Stimulated activated CD4-positive, alpha-beta T cell treated with anti-CD3 and anti-CD28 coated beads, TNF-alpha, amount 100 ng/mL, for 1 hour (primary cell): ENCODE measurements at regions not wholly inside any gene's neighbourhood (a gene's known extent, or its start where the extent isn't known, plus 50 kb on each side); places are given as distances from the start of the nearest gene placed in this dataset.

Experiments used
- DNase-seq, 3 donors: peaks; one replicate each; pipeline ENCODE4 v3.0.0-alpha.2; 2020; ENCODE audit warnings: low read depth in 3 of 3, low spot score in 1 of 3

DNA sequence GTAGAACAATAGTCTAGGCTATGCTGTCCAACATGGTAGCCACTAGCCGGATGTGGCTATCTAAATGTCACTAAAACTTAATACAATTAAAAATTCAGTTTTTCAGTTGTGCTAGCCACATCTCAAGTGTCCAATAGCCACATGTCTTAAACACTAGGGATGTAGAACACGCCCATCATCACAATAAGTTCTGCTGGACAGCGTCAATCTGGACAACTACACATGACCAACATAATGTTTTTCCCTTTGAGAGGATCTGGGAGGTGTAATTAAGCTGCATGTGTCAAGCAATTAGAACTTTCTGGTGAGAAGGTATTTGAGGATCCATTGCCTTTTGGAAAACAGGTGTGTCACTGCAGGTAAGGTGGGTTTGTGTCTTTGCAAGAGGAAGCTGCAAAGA is 424.6 kb upstream of the WWC1 start:
- no peak for DNase-seq

- no peak for DNase-seq
Observed at GRCh38 chr5:167867281-167867680, 424.2 kb upstream of the WWC1 start.

DNA sequence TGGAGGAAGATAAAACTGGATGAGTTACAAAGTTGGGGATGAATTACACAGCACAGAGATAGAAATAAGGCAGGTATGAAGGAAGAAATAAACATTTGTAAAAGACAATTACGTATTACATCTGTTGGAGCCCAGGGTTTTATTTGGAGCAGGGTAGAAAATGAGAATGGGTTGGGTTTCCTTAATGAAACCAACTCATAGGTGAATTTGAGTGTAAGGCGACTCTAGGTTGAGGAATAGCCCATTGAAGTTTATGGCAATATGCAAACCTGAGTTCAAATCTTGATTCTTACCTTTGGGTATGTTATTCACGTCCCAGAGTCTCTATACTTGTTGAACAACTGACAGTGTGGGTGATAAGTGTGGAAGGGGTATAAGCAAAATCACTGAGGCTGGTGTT is 422.3 kb upstream of the WWC1 start:
- DNase-seq = no peak

GRCh38 chr5:167870055-167870454 is 421.4 kb upstream of the WWC1 start:
- no peak for DNase-seq

- DNase-seq = no peak
Observed at GRCh38 chr5:167871091-167871490, 420.4 kb upstream of the WWC1 start.

GRCh38 chr5:167872791-167873190 is 418.7 kb upstream of the WWC1 start:
- DNase-seq = no peak

DNA sequence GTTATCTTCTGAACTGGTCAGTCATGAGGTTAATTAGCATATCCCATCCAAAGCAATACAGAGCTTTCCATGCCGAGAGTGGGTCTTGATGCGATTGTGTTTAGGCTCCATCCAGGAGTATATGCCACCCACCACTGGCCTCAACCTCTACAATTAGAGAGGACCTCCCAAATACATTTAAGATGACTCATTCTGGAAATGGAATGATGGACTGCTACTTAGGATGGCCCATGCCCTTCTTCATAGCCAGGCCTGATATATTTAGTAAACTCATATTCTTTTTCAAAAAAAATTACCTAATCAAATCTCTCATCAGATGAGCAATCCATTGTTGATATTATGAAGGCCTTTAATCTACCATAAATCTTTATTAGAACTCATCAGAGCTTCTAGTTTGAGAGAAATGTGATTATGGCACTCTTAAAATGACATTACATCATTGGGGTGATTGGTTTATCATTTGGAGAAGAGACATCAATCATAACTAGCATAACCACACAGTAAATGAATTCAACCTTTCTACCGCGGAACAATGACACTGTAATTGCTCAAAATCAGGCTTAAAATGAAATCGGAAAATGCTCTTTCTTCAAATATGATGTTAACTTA is 414.2 kb upstream of the WWC1 start:
- DNase-seq = no peak

GRCh38 chr5:167877924-167878323 is 413.5 kb upstream of the WWC1 start:
- DNase-seq = no peak

- no peak for DNase-seq
Observed at GRCh38 chr5:167880420-167880819, 411.0 kb upstream of the WWC1 start.

GRCh38 chr5:167881041-167881440 is 410.4 kb upstream of the WWC1 start:
- DNase-seq = no peak

- no peak for DNase-seq
Observed at GRCh38 chr5:167886196-167886595, 405.2 kb upstream of the WWC1 start.

- DNase-seq = no peak
Observed at GRCh38 chr5:167888393-167888792, 403.1 kb upstream of the WWC1 start.

DNA sequence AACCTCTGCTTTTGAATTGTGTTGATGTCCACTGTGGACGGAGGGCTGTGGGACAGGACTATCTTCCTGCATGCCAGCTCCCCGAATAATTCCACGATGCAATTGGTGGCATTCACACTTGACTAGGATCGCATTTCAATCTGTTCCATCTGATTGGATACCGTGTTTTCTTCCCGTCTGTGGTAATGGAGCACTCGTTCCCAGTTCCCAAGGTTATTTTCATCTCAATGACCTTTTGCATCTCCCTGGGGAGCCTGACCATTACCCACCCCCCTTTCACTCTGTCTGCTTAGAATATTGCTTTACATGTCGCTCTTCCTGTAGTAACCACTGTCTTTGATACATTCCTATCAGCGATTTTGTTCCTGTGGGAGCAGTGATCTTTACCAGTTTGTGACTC is 402.2 kb upstream of the WWC1 start:
- DNase-seq = no peak

DNA sequence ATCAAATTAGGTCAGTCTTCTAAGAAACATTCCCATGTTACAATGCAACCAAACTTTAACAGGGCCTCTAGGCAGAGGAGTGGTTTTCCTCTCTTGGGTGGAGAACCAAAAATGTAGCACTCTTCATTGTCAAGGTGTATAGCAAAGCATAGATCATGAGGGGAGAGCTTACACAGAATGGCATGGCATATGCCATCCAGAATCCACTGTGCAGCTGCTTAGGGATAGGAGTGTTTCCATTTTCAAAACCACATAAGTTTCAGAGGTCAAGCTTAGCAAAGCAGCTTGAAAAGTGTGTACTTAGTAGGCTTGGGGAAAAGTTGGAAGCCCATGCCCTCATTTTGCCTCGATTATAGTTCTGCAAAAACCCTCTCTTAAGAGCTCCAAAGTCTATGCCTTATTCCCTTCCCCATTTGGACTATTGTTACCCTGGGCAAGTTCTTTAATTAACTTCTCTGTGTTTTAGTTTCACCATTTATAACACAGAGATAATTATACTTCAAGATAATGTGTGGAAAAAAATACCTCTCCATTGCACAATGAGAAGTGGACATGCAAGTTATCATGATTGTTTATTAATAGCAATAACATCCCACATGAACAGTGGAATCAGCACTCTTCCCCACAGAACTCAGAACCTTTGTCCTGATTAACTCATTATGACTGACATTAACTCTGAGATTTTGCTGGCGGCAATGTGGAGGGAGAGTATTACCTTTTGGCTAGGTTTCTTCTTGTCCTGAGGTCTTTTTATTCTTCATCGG is 398.9 kb upstream of the WWC1 start:
- DNase-seq = no peak

- DNase-seq = no peak
Observed at GRCh38 chr5:167893271-167893670, 398.2 kb upstream of the WWC1 start.

GRCh38 chr5:167894631-167895472 is 396.6 kb upstream of the WWC1 start:
- no peak for DNase-seq

DNA sequence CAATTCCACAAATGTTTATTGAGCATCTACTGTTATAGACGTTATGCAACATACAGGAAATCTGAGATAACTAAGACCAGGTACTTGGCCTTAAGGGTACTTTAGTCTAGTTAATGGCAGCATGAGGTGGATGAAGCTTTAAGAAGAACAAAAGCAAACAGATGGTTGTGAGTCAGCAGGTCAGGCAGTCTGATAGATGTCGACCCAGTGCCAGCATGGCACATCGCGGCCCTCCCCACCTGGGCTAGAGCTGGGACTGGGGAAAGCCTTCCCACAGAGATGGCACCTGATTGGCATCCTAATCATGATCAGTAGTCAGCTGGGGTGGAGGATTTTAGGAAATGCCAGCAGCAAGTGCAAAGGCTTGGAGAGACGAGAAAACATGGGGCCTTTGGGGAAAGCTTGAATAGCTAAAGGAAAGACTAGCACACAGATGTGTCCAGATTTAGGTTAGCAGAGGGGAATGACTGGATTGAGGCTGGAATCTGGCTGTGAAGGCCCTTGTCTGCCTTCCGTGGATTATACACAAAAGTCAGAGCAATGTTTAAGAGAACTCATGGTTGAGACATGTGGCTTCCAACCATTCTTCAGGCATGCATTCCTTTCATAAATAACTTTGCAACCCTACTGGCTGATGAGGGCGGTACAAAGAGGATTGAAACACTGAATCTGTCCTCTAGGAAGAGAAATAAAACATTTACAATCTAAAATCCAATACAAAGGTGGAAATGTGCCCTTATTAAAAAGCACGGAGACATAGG is 395.4 kb upstream of the WWC1 start:
- DNase-seq = no peak

DNA sequence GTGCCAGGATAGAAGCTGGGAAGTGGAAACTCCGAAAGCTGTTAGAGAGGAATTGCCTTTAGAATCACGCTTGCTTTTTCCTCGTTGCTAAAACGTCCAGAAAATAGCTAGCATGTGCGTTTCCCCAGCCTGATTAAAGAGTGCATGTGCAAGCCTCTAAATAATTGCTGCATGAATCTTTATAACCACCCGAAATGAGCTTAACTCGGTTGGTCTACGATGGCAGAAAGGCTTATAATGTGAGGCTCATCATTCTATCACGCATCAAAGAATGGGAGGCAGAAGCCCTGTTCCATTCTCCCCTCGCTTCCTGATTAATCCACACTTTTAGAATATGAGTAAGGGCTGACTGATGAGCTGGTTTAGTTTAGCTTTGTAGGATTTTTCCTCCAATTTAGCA is 394.6 kb upstream of the WWC1 start:
- DNase-seq = no peak

GRCh38 chr5:167897371-167897770 is 394.1 kb upstream of the WWC1 start:
- DNase-seq = no peak

DNA sequence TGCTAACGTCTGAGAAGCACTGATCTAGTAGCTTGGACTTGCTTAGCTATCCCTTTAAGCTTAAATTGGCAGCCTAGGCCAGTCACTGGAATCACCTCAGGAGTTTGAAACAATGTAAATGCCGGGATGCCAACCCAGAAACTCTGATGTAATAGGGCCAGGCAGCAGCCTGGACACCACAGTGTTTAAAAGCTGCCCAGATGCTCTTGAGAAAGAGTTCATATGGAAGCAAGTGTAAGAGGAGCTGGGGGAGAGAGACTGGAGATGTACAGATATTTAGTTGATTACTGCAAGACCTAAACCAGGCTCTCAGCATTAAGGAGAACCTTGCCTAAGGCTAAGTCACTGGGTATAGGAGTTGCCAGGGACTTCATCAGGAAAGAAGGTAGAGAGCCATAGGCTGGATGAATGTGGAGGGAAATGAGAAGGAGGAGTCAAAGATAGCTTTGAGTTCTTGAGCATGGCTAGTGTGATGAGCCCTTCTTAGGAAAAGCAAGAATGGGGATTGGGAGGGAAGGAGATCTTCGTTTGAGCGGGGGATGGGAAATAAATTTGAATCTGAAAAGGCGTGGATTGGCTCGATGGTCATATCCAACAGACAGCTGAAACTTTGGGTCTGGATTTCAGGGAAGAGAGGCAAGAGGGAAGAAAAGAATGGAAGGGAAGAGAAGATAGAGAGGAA is 392.9 kb upstream of the WWC1 start:
- no peak for DNase-seq
